Ishikawa (cell line): ENCODE measurements at regions not wholly inside any gene's neighbourhood (a gene's known extent, or its start where the extent isn't known, plus 50 kb on each side); places are given as distances from the start of the nearest gene placed in this dataset.

Experiments
- CEBPB ChIP-seq: IDR thresholded peaks from 2 replicates; pipeline ENCODE4 v1.6.1; 2012
- CREB1 ChIP-seq: IDR thresholded peaks from 2 replicates; pipeline ENCODE4 v1.6.1; 2012; ENCODE audit warnings: low read depth
- EP300 ChIP-seq: IDR thresholded peaks from 2 replicates; pipeline ENCODE4 v1.6.1; 2012; ENCODE audit warnings: borderline replicate concordance
- FOXM1 ChIP-seq: IDR thresholded peaks from 2 replicates; pipeline ENCODE4 v1.6.1; 2012; ENCODE audit warnings: low read depth, borderline replicate concordance
- NFIC ChIP-seq: IDR thresholded peaks from 2 replicates; pipeline ENCODE4 v1.6.1; 2012
- RAD21 ChIP-seq: IDR thresholded peaks from 2 replicates; pipeline ENCODE4 v1.6.1; 2012; ENCODE audit warnings: low read depth
- TAF1 ChIP-seq: IDR thresholded peaks from 2 replicates; pipeline ENCODE4 v1.6.1; 2012; ENCODE audit warnings: low read depth, mild to moderate bottlenecking
- YY1 ChIP-seq: IDR thresholded peaks from 2 replicates; pipeline ENCODE4 v1.6.1; 2012; ENCODE audit warnings: low read depth
- TF ChIP-seq, protein P1 (sequence below): IDR thresholded peaks from 2 replicates; pipeline ENCODE4 v1.6.1; 2012
- TF ChIP-seq, protein P2 (sequence below): IDR thresholded peaks from 2 replicates; pipeline ENCODE4 v1.6.1; 2012; ENCODE audit warnings: low read depth, mild to moderate bottlenecking

DNA sequence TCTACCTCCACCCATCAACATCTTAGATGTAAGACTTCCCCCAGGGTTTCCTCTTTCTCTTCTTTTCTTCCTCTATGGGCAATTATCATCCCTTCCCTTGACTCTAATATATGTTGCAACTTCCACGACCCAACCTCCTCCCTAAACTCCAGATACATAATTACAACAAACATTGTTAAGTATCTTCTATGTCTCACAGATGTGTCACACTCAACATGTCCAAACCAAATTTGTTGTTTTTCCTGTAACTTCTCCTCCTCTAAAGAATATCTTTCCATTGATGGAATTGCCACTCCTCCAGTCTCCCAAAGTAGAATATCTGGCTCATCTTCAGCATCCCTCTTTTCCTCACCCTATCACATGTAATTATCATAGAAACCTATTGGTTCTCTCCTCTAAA, 314.2 kb downstream of the RWDD3 start:
- TF ChIP-seq FOXM1 = no peak
- TF ChIP-seq EP300 = no peak
- TF ChIP-seq, protein P1, sequence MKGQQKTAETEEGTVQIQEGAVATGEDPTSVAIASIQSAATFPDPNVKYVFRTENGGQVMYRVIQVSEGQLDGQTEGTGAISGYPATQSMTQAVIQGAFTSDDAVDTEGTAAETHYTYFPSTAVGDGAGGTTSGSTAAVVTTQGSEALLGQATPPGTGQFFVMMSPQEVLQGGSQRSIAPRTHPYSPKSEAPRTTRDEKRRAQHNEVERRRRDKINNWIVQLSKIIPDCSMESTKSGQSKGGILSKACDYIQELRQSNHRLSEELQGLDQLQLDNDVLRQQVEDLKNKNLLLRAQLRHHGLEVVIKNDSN = no peak
- no peak for TF ChIP-seq CEBPB
- TF ChIP-seq NFIC = no peak
- TF ChIP-seq RAD21 = no peak
- no peak for TF ChIP-seq CREB1
- no peak for TF ChIP-seq YY1
- TF ChIP-seq, protein P2, sequence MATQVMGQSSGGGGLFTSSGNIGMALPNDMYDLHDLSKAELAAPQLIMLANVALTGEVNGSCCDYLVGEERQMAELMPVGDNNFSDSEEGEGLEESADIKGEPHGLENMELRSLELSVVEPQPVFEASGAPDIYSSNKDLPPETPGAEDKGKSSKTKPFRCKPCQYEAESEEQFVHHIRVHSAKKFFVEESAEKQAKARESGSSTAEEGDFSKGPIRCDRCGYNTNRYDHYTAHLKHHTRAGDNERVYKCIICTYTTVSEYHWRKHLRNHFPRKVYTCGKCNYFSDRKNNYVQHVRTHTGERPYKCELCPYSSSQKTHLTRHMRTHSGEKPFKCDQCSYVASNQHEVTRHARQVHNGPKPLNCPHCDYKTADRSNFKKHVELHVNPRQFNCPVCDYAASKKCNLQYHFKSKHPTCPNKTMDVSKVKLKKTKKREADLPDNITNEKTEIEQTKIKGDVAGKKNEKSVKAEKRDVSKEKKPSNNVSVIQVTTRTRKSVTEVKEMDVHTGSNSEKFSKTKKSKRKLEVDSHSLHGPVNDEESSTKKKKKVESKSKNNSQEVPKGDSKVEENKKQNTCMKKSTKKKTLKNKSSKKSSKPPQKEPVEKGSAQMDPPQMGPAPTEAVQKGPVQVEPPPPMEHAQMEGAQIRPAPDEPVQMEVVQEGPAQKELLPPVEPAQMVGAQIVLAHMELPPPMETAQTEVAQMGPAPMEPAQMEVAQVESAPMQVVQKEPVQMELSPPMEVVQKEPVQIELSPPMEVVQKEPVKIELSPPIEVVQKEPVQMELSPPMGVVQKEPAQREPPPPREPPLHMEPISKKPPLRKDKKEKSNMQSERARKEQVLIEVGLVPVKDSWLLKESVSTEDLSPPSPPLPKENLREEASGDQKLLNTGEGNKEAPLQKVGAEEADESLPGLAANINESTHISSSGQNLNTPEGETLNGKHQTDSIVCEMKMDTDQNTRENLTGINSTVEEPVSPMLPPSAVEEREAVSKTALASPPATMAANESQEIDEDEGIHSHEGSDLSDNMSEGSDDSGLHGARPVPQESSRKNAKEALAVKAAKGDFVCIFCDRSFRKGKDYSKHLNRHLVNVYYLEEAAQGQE = no peak
- no peak for TF ChIP-seq TAF1
